T-cell (primary cell): ENCODE measurements at regions not wholly inside any gene's neighbourhood (a gene's known extent, or its start where the extent isn't known, plus 50 kb on each side); places are given as distances from the start of the nearest gene placed in this dataset.

ENCODE experiments used
- ATAC-seq, 4 experiments: fragments of 200-7000 bp in 3 of 4; fragments of 150-1000 bp in 1 of 4; cut with Tn5 transposase; replicated peaks in 1 of 4; 1 replicate in 3 of 4; 2 replicates in 1 of 4; pipeline ENCODE4 v1.10.0; 2021; ENCODE audit warnings: moderate library complexity in 3 of 4, mild to moderate bottlenecking in 2 of 4, moderate number of reproducible peaks in 1 of 4
- CTCF ChIA-PET, 2 donors: fragments of 300-600 bp; sonication (Branson Sonifier 250); formaldehyde crosslinking; loops; one replicate each; lab custom pipeline; 2022; ENCODE audit warnings: antibody characterized with exemption in 2 of 2; lab: Charles Lee
- POLR2A ChIA-PET, 2 donors: fragments of 300-600 bp; sonication (Branson Sonifier 250); formaldehyde crosslinking; loops; one replicate each; lab custom pipeline; 2022; ENCODE audit warnings: antibody characterized with exemption in 2 of 2; lab: Charles Lee
- DNase-seq, 35 experiments: peaks; one replicate each; pipeline versions ENCODE4 v3.0.0 to v3.0.0-alpha.2; 2013 to 2023
- H3K27ac ChIP-seq: one replicate; pipeline ENCODE4 v1.5.1; 2013; ENCODE audit warnings: low read length
- H3K27me3 ChIP-seq, 2 experiments: replicated peaks in 1 of 2; 1 replicate in 1 of 2; 2 replicates in 1 of 2; pipeline versions ENCODE4 v1.6.1 to v1.7.0; 2013; ENCODE audit warnings: low read length in 1 of 2, mixed read lengths in 1 of 2; ENCODE audit not compliant: control insufficient read depth in 2 of 2, insufficient read depth in 2 of 2; ENCODE audit errors: extremely low read depth in 1 of 2
- H3K36me3 ChIP-seq, 2 donors: 1 replicate in 1 of 2; 2 replicates in 1 of 2; pipeline versions ENCODE4 v1.6.1 to v1.7.0; 2013; ENCODE audit warnings: low read length in 1 of 2; ENCODE audit not compliant: control insufficient read depth in 2 of 2, insufficient read depth in 1 of 2; ENCODE audit errors: extremely low read depth in 1 of 2
- H3K4me1 ChIP-seq, 2 experiments: 1 replicate in 1 of 2; 2 replicates in 1 of 2; pipeline versions ENCODE4 v1.6.1 to v1.7.0; 2013; ENCODE audit warnings: low read length in 2 of 2, mixed read lengths in 1 of 2; ENCODE audit not compliant: insufficient read depth in 2 of 2, control insufficient read depth in 1 of 2; ENCODE audit errors: extremely low read depth in 1 of 2
- H3K4me3 ChIP-seq, 2 donors: 1 replicate in 1 of 2; 2 replicates in 1 of 2; pipeline versions ENCODE4 v1.5.1 to v1.7.0; 2013; ENCODE audit warnings: mild to moderate bottlenecking in 2 of 2, low read length in 1 of 2, moderate library complexity in 1 of 2; ENCODE audit not compliant: control insufficient read depth in 1 of 2; ENCODE audit errors: extremely low read depth in 1 of 2
- H3K9me3 ChIP-seq: 2 replicates; pipeline ENCODE4 v1.7.0; 2013
- H3K27ac Mint-ChIP-seq, 2 donors: one replicate each; pipeline ENCODE4 v1.8.0; 2020 to 2021; ENCODE audit warnings: mild to moderate bottlenecking in 2 of 2, mixed read lengths in 2 of 2
- H3K27me3 Mint-ChIP-seq, 2 donors: one replicate each; pipeline ENCODE4 v1.8.0; 2021 to 2022; ENCODE audit warnings: mixed read lengths in 2 of 2
- H3K36me3 Mint-ChIP-seq: one replicate; pipeline ENCODE4 v1.8.0; 2021; ENCODE audit warnings: mixed read lengths
- H3K4me1 Mint-ChIP-seq, 3 donors: one replicate each; pipeline ENCODE4 v1.8.0; 2020 to 2022; ENCODE audit warnings: mixed read lengths in 3 of 3, mild to moderate bottlenecking in 1 of 3
- H3K4me3 Mint-ChIP-seq, 3 donors: one replicate each; pipeline ENCODE4 v1.8.0; 2020 to 2022; ENCODE audit warnings: mild to moderate bottlenecking in 3 of 3, mixed read lengths in 3 of 3, moderate library complexity in 3 of 3
- H3K9me3 Mint-ChIP-seq, 3 donors: one replicate each; pipeline ENCODE4 v1.8.0; 2020 to 2022; ENCODE audit warnings: mixed read lengths in 3 of 3
- WGBS: methylation state at CpG from one replicate; pipeline ENCODE4 v1.1.5; 2013; ENCODE audit warnings: missing lambda C conversion rate; ENCODE audit not compliant: insufficient coverage; 5-methylcytosine and 5-hydroxymethylcytosine counted together

GRCh38 chr5:34551911-34552433, 104.2 kb upstream of the RAI14 start:
- ATAC-seq (no peak), DNase-seq (no peak)
- Mint-ChIP-seq H3K4me3 (no peak overlapping the region), H3K36me3 (no peaks in the 10 kb centered on the region), H3K4me1 (no peaks in the 10 kb centered on the region), H3K9me3 (peaks cover 2 to 4% (median 3%) of the 10 kb centered on the region in 3 donors), H3K27me3 (peaks cover 4 to 9% of the 10 kb centered on the region in 2 donors), H3K27ac (no peak overlapping the region)
- 82% methylated on average over 3 of the region's 4 CpGs for WGBS
- H3K36me3 ChIP-seq = no peaks in the 10 kb centered on the region
- H3K27me3 ChIP-seq = peaks cover 0 to 3% of the 10 kb centered on the region in 2 experiments
- no peaks in the 10 kb centered on the region for H3K9me3 ChIP-seq
- CTCF ChIA-PET = no interaction called here
- H3K27ac ChIP-seq = no peak overlapping the region
- no peaks in the 10 kb centered on the region for H3K4me1 ChIP-seq
- H3K4me3 ChIP-seq = no peak overlapping the region
- POLR2A ChIA-PET = no interaction called here

- DNase-seq (no peak), ATAC-seq (no peak)
- Histone ChIP-seq H3K27ac (no peak overlapping the region), H3K9me3 (no peaks in the 10 kb centered on the region), H3K36me3 (no peaks in the 10 kb centered on the region), H3K4me1 (no peaks in the 10 kb centered on the region), H3K27me3 (peaks cover 0 to 3% of the 10 kb centered on the region in 2 experiments), H3K4me3 (no peak overlapping the region)
- Mint-ChIP-seq H3K27me3 (peaks cover 3 to 7% of the 10 kb centered on the region in 2 donors), H3K27ac (no peak overlapping the region), H3K4me1 (no peaks in the 10 kb centered on the region), H3K9me3 (no peaks in the 10 kb centered on the region), H3K4me3 (no peak overlapping the region), H3K36me3 (no peaks in the 10 kb centered on the region)
- POLR2A ChIA-PET = no interaction called here
- 95% methylated on average over 2 of the region's 3 CpGs for WGBS
- CTCF ChIA-PET = no interaction called here
Measured at GRCh38 chr5:34552686-34553085, 103.4 kb upstream of the RAI14 start.

GRCh38 chr5:34553581-34553980, 102.5 kb upstream of the RAI14 start:
- Histone ChIP-seq H3K9me3 (no peaks in the 10 kb centered on the region), H3K27me3 (peaks cover 0 to 3% of the 10 kb centered on the region in 2 experiments), H3K4me1 (no peaks in the 10 kb centered on the region), H3K27ac (no peak overlapping the region), H3K4me3 (no peak overlapping the region), H3K36me3 (no peaks in the 10 kb centered on the region)
- ATAC-seq (no peak), DNase-seq (no peak)
- Mint-ChIP-seq H3K27me3 (peaks cover 2 to 6% of the 10 kb centered on the region in 2 donors), H3K4me1 (no peaks in the 10 kb centered on the region), H3K36me3 (no peaks in the 10 kb centered on the region), H3K4me3 (no peak overlapping the region), H3K9me3 (no peaks in the 10 kb centered on the region), H3K27ac (no peak overlapping the region)
- ChIA-PET POLR2A (no interaction called here), CTCF (no interaction called here)
- WGBS = no CpG with 5 or more reads among the region's 3 CpGs

GRCh38 chr5:34554641-34555040, 101.5 kb upstream of the RAI14 start:
- H3K4me1 ChIP-seq = no peaks in the 10 kb centered on the region
- Mint-ChIP-seq H3K36me3 (no peaks in the 10 kb centered on the region), H3K27me3 (peaks cover 0 to 4% of the 10 kb centered on the region in 2 donors), H3K9me3 (no peaks in the 10 kb centered on the region), H3K27ac (no peak overlapping the region), H3K4me1 (no peaks in the 10 kb centered on the region), H3K4me3 (no peak overlapping the region)
- no peak for ATAC-seq
- 69% methylated on average over 3 of the region's 5 CpGs for WGBS
- H3K36me3 ChIP-seq = no peaks in the 10 kb centered on the region
- no peak overlapping the region for H3K4me3 ChIP-seq
- no peaks in the 10 kb centered on the region for H3K27me3 ChIP-seq
- ChIA-PET CTCF (no interaction called here), POLR2A (no interaction called here)
- no peak for DNase-seq
- no peak overlapping the region for H3K27ac ChIP-seq
- no peaks in the 10 kb centered on the region for H3K9me3 ChIP-seq

- no peaks in the 10 kb centered on the region for H3K9me3 Mint-ChIP-seq
- ATAC-seq (no peak), DNase-seq (no peak)
- ChIA-PET CTCF (no interaction called here), POLR2A (no interaction called here)
- no peak overlapping the region for H3K27ac ChIP-seq
- no peaks in the 10 kb centered on the region for H3K27me3 ChIP-seq
- no peaks in the 10 kb centered on the region for H3K36me3 ChIP-seq
- H3K4me3 Mint-ChIP-seq = no peak overlapping the region
- peaks cover 0 to 2% of the 10 kb centered on the region in 2 donors for H3K27me3 Mint-ChIP-seq
- H3K4me1 Mint-ChIP-seq = no peaks in the 10 kb centered on the region
- H3K4me3 ChIP-seq = no peak overlapping the region
- no peaks in the 10 kb centered on the region for H3K4me1 ChIP-seq
- H3K36me3 Mint-ChIP-seq = no peaks in the 10 kb centered on the region
- 89% methylated on average over 3 of the region's 10 CpGs for WGBS
- no peak overlapping the region for H3K27ac Mint-ChIP-seq
- no peaks in the 10 kb centered on the region for H3K9me3 ChIP-seq
Measured at GRCh38 chr5:34555699-34556508, 100.2 kb upstream of the RAI14 start.

- H3K27ac ChIP-seq = no peak overlapping the region
- H3K27me3 ChIP-seq = no peaks in the 10 kb centered on the region
- Mint-ChIP-seq H3K9me3 (no peaks in the 10 kb centered on the region), H3K27me3 (no peaks in the 10 kb centered on the region), H3K36me3 (no peaks in the 10 kb centered on the region), H3K4me3 (no peak overlapping the region), H3K27ac (no peak overlapping the region), H3K4me1 (no peaks in the 10 kb centered on the region)
- ChIA-PET CTCF (no interaction called here), POLR2A (no interaction called here)
- H3K4me1 ChIP-seq = no peaks in the 10 kb centered on the region
- ATAC-seq (no peak), DNase-seq (no peak)
- no peak overlapping the region for H3K4me3 ChIP-seq
- no CpG with 5 or more reads among the region's 2 CpGs for WGBS
- no peaks in the 10 kb centered on the region for H3K36me3 ChIP-seq
- no peaks in the 10 kb centered on the region for H3K9me3 ChIP-seq
Measured at GRCh38 chr5:34556509-34556782, 99.7 kb upstream of the RAI14 start.
